B cell (primary cell): ENCODE measurements at regions not wholly inside any gene's neighbourhood (a gene's known extent, or its start where the extent isn't known, plus 50 kb on each side); places are given as distances from the start of the nearest gene placed in this dataset.

Experiments used
- ATAC-seq: fragments of 200-7000 bp; cut with Tn5 transposase; one replicate; pipeline ENCODE4 v1.10.0; 2021; ENCODE audit warnings: low read depth, mild to moderate bottlenecking, moderate number of reproducible peaks, moderate library complexity
- CTCF ChIA-PET: fragments of 350-600 bp; sonication (Branson Sonifier 250); formaldehyde crosslinking; loops from one replicate; lab custom pipeline; 2021; ENCODE audit warnings: antibody characterized with exemption, inconsistent platforms; lab: Charles Lee
- POLR2A ChIA-PET: fragments of 350-600 bp; sonication (Branson Sonifier 250); formaldehyde crosslinking; loops from one replicate; lab custom pipeline; 2021; ENCODE audit warnings: antibody characterized with exemption; lab: Charles Lee
- DNase-seq: peaks from one replicate; pipeline ENCODE4 v3.0.0; 2013
- H2AFZ ChIP-seq: 2 replicates; pipeline ENCODE4 v1.6.1; 2012; ENCODE audit warnings: mild to moderate bottlenecking, low read depth, low read length; ENCODE audit not compliant: insufficient read depth, poor library complexity, severe bottlenecking
- H3K27ac ChIP-seq, 2 donors: 1 replicate in 1 of 2; 2 replicates in 1 of 2; pipeline ENCODE4 v1.5.1; 2012 to 2013; ENCODE audit warnings: low read length in 2 of 2, mild to moderate bottlenecking in 2 of 2, moderate library complexity in 1 of 2
- H3K27me3 ChIP-seq, 4 experiments: fragments of 200-600 bp in 1 of 4; sonication (generic) in 1 of 4; replicated peaks in 1 of 4; 1 replicate in 2 of 4; 2 replicates in 2 of 4; pipeline versions ENCODE4 v1.6.1 to v1.7.0; 2013 to 2016; ENCODE audit warnings: low read length in 3 of 4, mild to moderate bottlenecking in 2 of 4, mixed read lengths in 1 of 4, moderate library complexity in 1 of 4; ENCODE audit not compliant: insufficient read depth in 4 of 4, control insufficient read depth in 3 of 4; ENCODE audit errors: control extremely low read depth in 1 of 4
- H3K36me3 ChIP-seq, 2 experiments: replicated peaks in 1 of 2; 1 replicate in 1 of 2; 2 replicates in 1 of 2; pipeline versions ENCODE4 v1.6.1 to v1.7.1; 2013; ENCODE audit warnings: low read length in 1 of 2; ENCODE audit not compliant: insufficient read depth in 2 of 2, control insufficient read depth in 1 of 2; ENCODE audit errors: control extremely low read depth in 1 of 2, extremely low read depth in 1 of 2
- H3K4me1 ChIP-seq, 2 donors: fragments of 200-600 bp in 1 of 2; sonication (generic) in 1 of 2; 1 replicate in 1 of 2; 2 replicates in 1 of 2; pipeline versions ENCODE4 v1.5.1 to v1.6.1; 2013 to 2017; ENCODE audit warnings: low read length in 2 of 2; ENCODE audit not compliant: control insufficient read depth in 2 of 2, insufficient read depth in 2 of 2
- H3K4me2 ChIP-seq: replicated peaks from 2 replicates; pipeline ENCODE3; 2012; ENCODE audit warnings: mild to moderate bottlenecking, low read depth, low read length; ENCODE audit not compliant: poor library complexity, severe bottlenecking
- H3K4me3 ChIP-seq, 5 experiments: fragments of 200-600 bp in 1 of 5; sonication (generic) in 1 of 5; 1 replicate in 3 of 5; 2 replicates in 2 of 5; pipeline versions ENCODE4 v1.5.1 to v1.7.0; 2011 to 2016; ENCODE audit warnings: low read length in 4 of 5, mild to moderate bottlenecking in 4 of 5, low read depth in 2 of 5, control low read depth in 1 of 5, moderate library complexity in 1 of 5; ENCODE audit not compliant: insufficient read depth in 1 of 5; ENCODE audit errors: control extremely low read depth in 1 of 5, extremely low read depth in 1 of 5
- H3K79me2 ChIP-seq: fragments of 200-600 bp; sonication (generic); one replicate; pipeline ENCODE4 v1.6.0; 2016; ENCODE audit warnings: low read length; ENCODE audit not compliant: control insufficient read depth, insufficient read depth
- H3K9ac ChIP-seq: fragments of 200-600 bp; sonication (generic); 2 replicates; pipeline ENCODE4 v1.6.1; 2017; ENCODE audit warnings: mild to moderate bottlenecking, low read length, moderate library complexity
- H3K9me3 ChIP-seq, 3 donors: one replicate each; pipeline versions ENCODE4 v1.6.1 to v1.7.1; 2013; ENCODE audit warnings: low read length in 2 of 3; ENCODE audit not compliant: control insufficient read depth in 2 of 3, insufficient read depth in 1 of 3; ENCODE audit errors: control extremely low read depth in 1 of 3
- H4K20me1 ChIP-seq: 2 replicates; pipeline ENCODE4 v1.6.0; 2012; ENCODE audit warnings: mild to moderate bottlenecking, low read length; ENCODE audit not compliant: insufficient read depth, control insufficient read depth, poor library complexity, severe bottlenecking
- H3K27ac Mint-ChIP-seq: one replicate; pipeline ENCODE4 v1.8.0; 2021; ENCODE audit warnings: mixed read lengths
- H3K27me3 Mint-ChIP-seq: one replicate; pipeline ENCODE4 v1.8.0; 2021; ENCODE audit warnings: mixed read lengths
- H3K4me1 Mint-ChIP-seq: one replicate; pipeline ENCODE4 v1.8.0; 2021; ENCODE audit warnings: mixed read lengths
- H3K4me3 Mint-ChIP-seq: one replicate; pipeline ENCODE4 v1.8.0; 2021; ENCODE audit warnings: mixed read lengths
- H3K9me3 Mint-ChIP-seq: one replicate; pipeline ENCODE4 v1.8.0; 2022; ENCODE audit warnings: mixed read lengths; ENCODE audit not compliant: insufficient read depth
- CTCF ChIP-seq: fragments of 200-600 bp; IDR thresholded peaks from one replicate; pipeline ENCODE4 v1.8.0; 2022; ENCODE audit warnings: antibody characterized with exemption, mild to moderate bottlenecking
- EZH2 ChIP-seq: IDR thresholded peaks from 2 replicates; pipeline ENCODE4 v1.6.1; 2012; ENCODE audit warnings: borderline replicate concordance, low read depth, mild to moderate bottlenecking, moderate library complexity, low read length; ENCODE audit not compliant: insufficient read depth, poor library complexity, severe bottlenecking
- WGBS: methylation state at CpG from one replicate; pipeline ENCODE4 v1.1.5; 2013; ENCODE audit warnings: missing lambda C conversion rate; ENCODE audit not compliant: insufficient coverage; 5-methylcytosine and 5-hydroxymethylcytosine counted together
- intact Hi-C: fragments of 100-400 bp; cut with micrococcal nuclease; formaldehyde crosslinking; loops from one replicate; pipeline ENCODE4 v1.10.0; 2022

- no peak for ATAC-seq
- Mint-ChIP-seq H3K9me3 (peaks cover 2% of the 10 kb centered on the region), H3K27me3 (peaks cover 5% of the 10 kb centered on the region), H3K27ac (no peak overlapping the region), H3K4me1 (peaks cover 8% of the 10 kb centered on the region), H3K4me3 (no peak overlapping the region)
- Histone ChIP-seq H3K4me1 (peaks cover 0 to 3% of the 10 kb centered on the region in 2 donors), H4K20me1 (no peaks in the 10 kb centered on the region), H2AFZ (no peak overlapping the region), H3K4me2 (no peak overlapping the region), H3K27me3 (peaks cover 0 to 2% (median 0%) of the 10 kb centered on the region in 4 experiments), H3K9ac (no peak overlapping the region), H3K27ac (no peak overlapping the region), H3K9me3 (no peaks in the 10 kb centered on the region), H3K79me2 (no peaks in the 10 kb centered on the region), H3K4me3 (no peak overlapping the region), H3K36me3 (no peaks in the 10 kb centered on the region)
- intact Hi-C loops: no loop called here
- CTCF ChIA-PET: no interaction called here
- TF ChIP-seq CTCF: no peak
- no peak for TF ChIP-seq EZH2
- DNase-seq: no peak
- WGBS: 0% methylated on average over 1 of the region's 2 CpGs
- POLR2A ChIA-PET: no interaction called here
Observed at GRCh38 chr3:107954845-107955244, 136.0 kb downstream of the CD47 start.

- ATAC-seq (no peak), DNase-seq (no peak)
- Mint-ChIP-seq H3K27ac (no peak overlapping the region), H3K9me3 (no peaks in the 10 kb centered on the region), H3K27me3 (peaks cover 6% of the 10 kb centered on the region), H3K4me3 (no peak overlapping the region), H3K4me1 (peaks cover 8% of the 10 kb centered on the region)
- H3K4me1 ChIP-seq: peaks cover 0 to 3% of the 10 kb centered on the region in 2 donors
- ChIA-PET CTCF (interaction anchor here (0.5 kb wide), 1 partner anchor 380 kb away, joined by 4 read pairs; no protein-coding TSS in a partner anchor), POLR2A (no interaction called here)
- no peaks in the 10 kb centered on the region for H3K79me2 ChIP-seq
- no peak overlapping the region for H3K4me3 ChIP-seq
- no peaks in the 10 kb centered on the region for H4K20me1 ChIP-seq
- H3K9ac ChIP-seq: no peak overlapping the region
- 17% methylated on average over 3 of the region's 3 CpGs for WGBS
- H2AFZ ChIP-seq: no peak overlapping the region
- H3K9me3 ChIP-seq: no peaks in the 10 kb centered on the region
- no peaks in the 10 kb centered on the region for H3K36me3 ChIP-seq
- TF ChIP-seq CTCF: no peak
- TF ChIP-seq EZH2: no peak
- H3K27ac ChIP-seq: no peak overlapping the region
- H3K4me2 ChIP-seq: no peak overlapping the region
- peaks cover 0 to 2% (median 0%) of the 10 kb centered on the region in 4 experiments for H3K27me3 ChIP-seq
- intact Hi-C loops: no loop called here
Observed at GRCh38 chr3:107953722-107954121, 137.1 kb downstream of the CD47 start.
